ENCODE measurements at regions not wholly inside any gene's neighbourhood (a gene's known extent, or its start where the extent isn't known, plus 50 kb on each side); places are given as distances from the start of the nearest gene placed in this dataset.

DNA sequence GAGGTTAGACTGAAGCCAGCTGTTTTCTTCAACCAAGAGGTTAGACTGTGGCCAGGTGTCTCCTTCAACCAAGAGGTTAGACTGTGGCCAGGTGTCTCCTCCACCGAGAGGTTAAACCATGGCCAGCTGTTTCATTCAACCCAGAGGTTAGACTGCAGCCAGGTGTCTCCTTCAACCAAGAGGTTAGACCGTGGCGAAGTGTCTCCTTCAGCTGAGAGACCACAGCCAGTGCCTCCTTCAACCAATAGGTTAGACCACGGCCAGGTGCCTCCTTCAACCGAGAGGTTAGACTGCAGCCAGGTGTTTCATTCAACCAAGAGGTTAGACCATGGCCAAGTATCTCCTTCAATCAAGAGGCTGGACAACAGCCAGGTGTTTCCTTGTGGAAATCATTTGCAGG is 498.1 kb downstream of the TBC1D22A start:
- TF ChIP-seq CTCF (IDR thresholded peaks at IDR 0.05) (no peak), POLR2A (IDR thresholded peaks at IDR 0.05) (no peak)

All from esophagus squamous epithelium (tissue), 4 donors.